ENCODE measurements at regions not wholly inside any gene's neighbourhood (a gene's known extent, or its start where the extent isn't known, plus 50 kb on each side); places are given as distances from the start of the nearest gene placed in this dataset.

DNA sequence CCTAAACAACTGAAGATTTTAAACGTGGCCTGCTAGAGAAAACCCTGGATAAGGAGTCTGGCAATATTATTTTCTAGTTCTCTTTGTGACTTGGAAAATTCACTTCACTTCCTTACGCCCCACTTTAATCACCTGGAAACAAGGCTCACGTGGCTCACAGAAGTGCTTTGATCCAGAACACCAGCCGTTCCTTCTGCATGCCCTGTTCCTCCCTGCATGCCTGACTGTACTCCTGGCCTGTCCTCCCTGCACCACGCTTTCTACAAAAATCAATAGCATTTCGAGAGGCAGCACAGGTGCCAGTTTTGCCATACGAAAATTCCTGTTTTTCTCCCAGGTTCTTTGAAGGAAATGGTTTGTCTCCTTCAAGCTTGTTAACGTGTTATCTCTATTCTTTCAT, 474.2 kb upstream of the RGMA start:
- no peak for DNase-seq (ENCODE audit: low spot score)
- in situ Hi-C loops (cut with MboI; ENCODE audit: low pct_unique_long_range_greater_than_20kb, low sequenced_read_pairs, unreplicated experiment), result no loop called here
- TF ChIP-seq CTCF (IDR thresholded peaks at IDR 0.05; ENCODE audit: extremely low read depth, insufficient read depth, missing control alignments), result no peak

DNA sequence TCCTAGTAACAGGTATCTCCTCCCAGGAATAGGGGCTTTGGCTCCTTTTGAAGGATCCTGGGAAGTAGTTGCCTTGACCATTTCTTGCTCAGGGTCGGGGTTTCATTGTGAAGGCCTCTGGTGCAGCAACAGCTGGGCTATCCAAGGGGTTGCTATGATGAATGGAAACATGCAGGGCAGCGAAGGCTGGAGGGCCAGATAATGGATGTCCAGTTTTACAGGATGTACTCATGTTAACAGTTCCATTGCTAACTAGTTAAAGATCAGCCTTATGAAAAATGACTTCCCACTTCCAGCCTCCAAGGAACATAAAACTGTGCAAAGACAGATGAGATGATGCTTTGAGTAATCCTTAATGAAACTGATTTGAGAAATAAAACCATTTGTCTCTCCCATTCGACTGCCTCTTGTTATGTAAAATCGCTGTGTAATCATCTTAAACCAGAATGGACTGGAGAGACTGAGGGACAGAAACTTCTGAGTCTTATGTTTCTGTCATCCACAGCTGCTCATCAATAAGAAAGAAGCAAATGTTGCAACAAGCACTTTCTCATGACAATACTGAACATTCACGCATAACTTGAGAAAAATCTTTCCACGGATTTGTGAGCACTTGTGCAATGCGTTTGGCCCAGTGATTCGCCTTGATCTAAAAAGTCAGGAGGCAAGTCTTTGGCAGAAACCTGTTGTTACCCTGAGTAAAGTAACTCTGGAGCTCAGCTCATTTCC, 473.5 kb upstream of the RGMA start:
- DNase-seq (ENCODE audit: low spot score), result no peak
- no peak for TF ChIP-seq CTCF (IDR thresholded peaks at IDR 0.05; ENCODE audit: extremely low read depth, insufficient read depth, missing control alignments)
- in situ Hi-C loops (cut with MboI; ENCODE audit: low pct_unique_long_range_greater_than_20kb, low sequenced_read_pairs, unreplicated experiment), result no loop called here

GRCh38 chr15:93557696-93558095, 468.7 kb upstream of the RGMA start:
- TF ChIP-seq CTCF (IDR thresholded peaks at IDR 0.05; ENCODE audit: extremely low read depth, insufficient read depth, missing control alignments), result no peak
- DNase-seq (ENCODE audit: low spot score), result no peak
- in situ Hi-C loops (cut with MboI; ENCODE audit: low pct_unique_long_range_greater_than_20kb, low sequenced_read_pairs, unreplicated experiment), result no loop called here

GRCh38 chr15:93553167-93553935, 464.3 kb upstream of the RGMA start:
- no peak for TF ChIP-seq CTCF (IDR thresholded peaks at IDR 0.05; ENCODE audit: extremely low read depth, insufficient read depth, missing control alignments)
- in situ Hi-C loops (cut with MboI; ENCODE audit: low pct_unique_long_range_greater_than_20kb, low sequenced_read_pairs, unreplicated experiment), result no loop called here
- no peak for DNase-seq (ENCODE audit: low spot score)

DNA sequence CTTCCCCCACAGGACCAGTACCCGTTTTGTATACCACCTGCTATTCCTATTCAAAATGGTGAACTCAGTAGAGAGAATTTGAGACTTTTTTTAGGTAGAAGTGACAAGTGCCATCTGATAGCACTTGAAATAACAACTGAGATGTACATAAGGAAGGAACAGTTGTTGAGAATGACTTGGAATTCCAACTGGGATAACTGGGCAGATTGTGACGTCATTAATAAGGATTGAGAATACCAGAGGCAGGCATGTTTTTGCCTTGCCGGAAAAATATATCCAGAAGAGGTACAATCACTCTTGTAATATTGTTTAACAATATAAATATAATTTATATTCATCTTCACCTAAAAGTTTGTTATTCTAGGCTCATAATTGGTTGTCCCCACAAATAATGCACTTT, 454.1 kb upstream of the RGMA start:
- in situ Hi-C loops (cut with MboI; ENCODE audit: low pct_unique_long_range_greater_than_20kb, low sequenced_read_pairs, unreplicated experiment), result no loop called here
- no peak for TF ChIP-seq CTCF (IDR thresholded peaks at IDR 0.05; ENCODE audit: extremely low read depth, insufficient read depth, missing control alignments)
- no peak for DNase-seq (ENCODE audit: low spot score)

DNA sequence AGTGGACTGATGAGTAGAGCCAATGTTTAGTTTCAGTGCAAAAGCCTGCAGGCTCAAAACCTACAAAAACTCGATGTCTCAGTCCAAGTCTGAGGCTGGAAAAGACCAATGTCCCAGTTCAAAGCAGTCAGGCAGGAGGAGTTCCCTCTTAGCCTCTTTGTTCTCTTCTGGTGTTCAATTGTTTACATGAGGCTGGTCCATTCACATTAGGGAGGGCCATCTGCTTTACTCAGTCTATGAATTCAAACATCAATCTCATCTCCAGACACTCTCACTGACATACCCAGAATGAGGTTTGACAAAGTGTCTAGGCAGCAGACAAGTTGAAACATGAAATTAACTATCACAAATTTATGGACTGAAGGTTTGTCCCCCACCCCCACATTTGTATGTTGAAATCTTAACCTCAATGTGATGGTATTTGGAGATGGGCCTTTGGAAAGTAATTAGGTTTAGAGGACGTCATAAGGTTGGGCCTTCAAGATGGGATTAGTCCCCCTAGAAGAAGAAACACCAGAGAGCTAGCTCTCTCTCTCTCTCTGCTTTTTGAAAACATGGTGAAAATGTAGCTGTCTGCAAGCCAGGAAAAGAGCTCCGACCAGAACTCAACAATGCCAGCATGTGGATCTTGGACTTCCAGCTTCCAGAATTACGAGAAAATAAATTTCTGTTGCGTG, 438.5 kb upstream of the RGMA start:
- in situ Hi-C loops (cut with MboI; ENCODE audit: low pct_unique_long_range_greater_than_20kb, low sequenced_read_pairs, unreplicated experiment), result no loop called here
- TF ChIP-seq CTCF (IDR thresholded peaks at IDR 0.05; ENCODE audit: extremely low read depth, insufficient read depth, missing control alignments), result no peak
- DNase-seq (ENCODE audit: low spot score), result no peak

Measured in GM13977 (cell line).